Psoas muscle (tissue), 7 donors: ENCODE measurements at regions not wholly inside any gene's neighbourhood (a gene's known extent, or its start where the extent isn't known, plus 50 kb on each side); places are given as distances from the start of the nearest gene placed in this dataset.
"Not testable (repeated sequence)": the region's sequence is repeated elsewhere in the genome, so short reads cannot be mapped to it uniquely, and the experiment has no call there.

Source experiments
- ATAC-seq, 4 donors: fragments of 200-7000 bp; cut with Tn5 transposase; one replicate each; pipeline ENCODE4 v1.9.1; 2020; ENCODE audit warnings: moderate library complexity in 3 of 4, mild to moderate bottlenecking in 2 of 4
- DNase-seq, 2 donors: peaks; one replicate each; pipeline ENCODE4 v3.0.0-alpha.2; 2020
- H3K27ac ChIP-seq: fragments of 200-600 bp; one replicate; pipeline ENCODE4 v1.8.0; 2022
- H3K27me3 ChIP-seq, 3 donors: fragments of 200-600 bp in 1 of 3; one replicate each; pipeline versions ENCODE4 v1.6.1 to v1.8.0; 2013 to 2022; ENCODE audit warnings: low read length in 2 of 3, mild to moderate bottlenecking in 2 of 3, moderate library complexity in 1 of 3; ENCODE audit not compliant: insufficient read depth in 3 of 3
- H3K36me3 ChIP-seq, 2 donors: fragments of 200-600 bp in 1 of 2; one replicate each; pipeline versions ENCODE4 v1.6.1 to v1.8.0; 2013 to 2022; ENCODE audit warnings: low read depth in 1 of 2, mild to moderate bottlenecking in 1 of 2, moderate library complexity in 1 of 2; ENCODE audit not compliant: insufficient read depth in 1 of 2
- H3K4me1 ChIP-seq: fragments of 200-600 bp; one replicate; pipeline ENCODE4 v1.8.0; 2022
- H3K4me3 ChIP-seq: fragments of 200-600 bp; one replicate; pipeline ENCODE4 v1.8.0; 2022; ENCODE audit warnings: mild to moderate bottlenecking
- H3K9me3 ChIP-seq: fragments of 200-600 bp; one replicate; pipeline ENCODE4 v1.8.0; 2022
- WGBS, 3 donors: extraction: QIAGEN DNeasy Blood & Tissue Kit; methylation state at CpG; one replicate each; pipeline versions ENCODE4 v1.1.6 to v1.1.7; 2013; 5-methylcytosine and 5-hydroxymethylcytosine counted together
- intact Hi-C, 2 donors: fragments of 100-400 bp; cut with DNase I; formaldehyde crosslinking; loops; one replicate each; pipeline versions ENCODE4 v1.11.0 to v1.14.2; 2022
- TF ChIP-seq, protein P1 (sequence below): fragments of 200-600 bp; IDR thresholded peaks from one replicate; pipeline ENCODE4 v1.8.0; 2022; ENCODE audit warnings: antibody characterized with exemption
- donor health status: healthy with polysubstance abuse.
- donor health status: DM: no; HTN: no; CAD: no; lungs with moderate emphysema.
- donor health status: Bipolar disorder and iron deficiency.
- donor health status: healthy.
- donor health status: DM: yes; HTN: yes; CAD: no.
- donor health status: DM: no; HTN: no; CAD: no.
- donor health status: DM: yes; HTN: yes; CAD: no.

DNA sequence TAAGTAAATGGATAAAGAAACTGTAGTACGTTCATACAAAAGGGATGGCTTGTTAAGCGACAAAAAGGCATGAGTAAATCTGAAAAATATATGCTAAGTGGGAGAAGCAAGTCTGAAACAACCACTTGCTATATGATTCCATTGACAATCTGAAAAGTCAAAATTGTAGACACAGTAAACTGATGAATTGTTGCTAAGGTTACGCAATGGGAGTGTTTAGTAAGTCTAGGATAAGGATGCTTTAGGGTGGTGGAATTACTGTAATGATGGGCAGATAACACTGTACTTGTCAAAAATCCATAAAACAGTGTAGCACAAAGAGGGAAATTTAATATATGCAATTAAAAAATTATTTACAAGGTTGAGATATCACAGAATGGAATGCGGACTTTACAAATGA is 984.9 kb downstream of the FSCB start:
- intact Hi-C loops = no loop called here
- H3K4me3 ChIP-seq = no peak overlapping the region
- no peak overlapping the region for H3K27ac ChIP-seq
- no peaks in the 10 kb centered on the region for H3K4me1 ChIP-seq
- ATAC-seq (no peak), DNase-seq (no peak)
- 92 to 94% (median 94%) methylated on average over 4 of the region's 4 CpGs for WGBS, 3 donors
- TF ChIP-seq, protein P1, sequence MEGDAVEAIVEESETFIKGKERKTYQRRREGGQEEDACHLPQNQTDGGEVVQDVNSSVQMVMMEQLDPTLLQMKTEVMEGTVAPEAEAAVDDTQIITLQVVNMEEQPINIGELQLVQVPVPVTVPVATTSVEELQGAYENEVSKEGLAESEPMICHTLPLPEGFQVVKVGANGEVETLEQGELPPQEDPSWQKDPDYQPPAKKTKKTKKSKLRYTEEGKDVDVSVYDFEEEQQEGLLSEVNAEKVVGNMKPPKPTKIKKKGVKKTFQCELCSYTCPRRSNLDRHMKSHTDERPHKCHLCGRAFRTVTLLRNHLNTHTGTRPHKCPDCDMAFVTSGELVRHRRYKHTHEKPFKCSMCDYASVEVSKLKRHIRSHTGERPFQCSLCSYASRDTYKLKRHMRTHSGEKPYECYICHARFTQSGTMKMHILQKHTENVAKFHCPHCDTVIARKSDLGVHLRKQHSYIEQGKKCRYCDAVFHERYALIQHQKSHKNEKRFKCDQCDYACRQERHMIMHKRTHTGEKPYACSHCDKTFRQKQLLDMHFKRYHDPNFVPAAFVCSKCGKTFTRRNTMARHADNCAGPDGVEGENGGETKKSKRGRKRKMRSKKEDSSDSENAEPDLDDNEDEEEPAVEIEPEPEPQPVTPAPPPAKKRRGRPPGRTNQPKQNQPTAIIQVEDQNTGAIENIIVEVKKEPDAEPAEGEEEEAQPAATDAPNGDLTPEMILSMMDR = no peak
- H3K9me3 ChIP-seq = no peaks in the 10 kb centered on the region
- H3K27me3 ChIP-seq = no peaks in the 10 kb centered on the region
- H3K36me3 ChIP-seq = no peaks in the 10 kb centered on the region

DNA sequence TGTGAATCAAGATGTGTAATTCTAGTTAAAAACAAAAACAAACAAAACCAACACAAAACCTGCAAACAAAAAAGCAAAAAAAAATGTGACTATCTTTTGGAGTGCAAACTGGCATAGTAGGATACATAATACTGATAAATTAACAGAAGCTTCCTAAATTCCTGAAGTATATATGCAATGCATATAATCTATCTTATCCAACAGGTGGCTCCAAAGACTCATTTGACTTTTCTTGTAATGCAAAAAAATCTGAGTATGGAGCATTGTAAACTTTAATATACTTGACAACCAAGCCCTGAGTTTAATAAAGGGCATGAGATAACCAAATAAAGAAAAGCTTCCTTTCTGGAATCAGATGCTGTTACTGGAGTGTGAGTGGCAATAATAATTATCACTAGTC is 1003.6 kb downstream of the FSCB start:
- TF ChIP-seq, protein P1 = no peak
- Histone ChIP-seq H3K4me1 (no peaks in the 10 kb centered on the region), H3K27ac (no peak overlapping the region), H3K4me3 (no peak overlapping the region), H3K27me3 (no peaks in the 10 kb centered on the region), H3K36me3 (no peaks in the 10 kb centered on the region), H3K9me3 (peaks cover 6% of the 10 kb centered on the region)
- DNase-seq (no peak), ATAC-seq (no peak)
- intact Hi-C loops = no loop called here

DNA sequence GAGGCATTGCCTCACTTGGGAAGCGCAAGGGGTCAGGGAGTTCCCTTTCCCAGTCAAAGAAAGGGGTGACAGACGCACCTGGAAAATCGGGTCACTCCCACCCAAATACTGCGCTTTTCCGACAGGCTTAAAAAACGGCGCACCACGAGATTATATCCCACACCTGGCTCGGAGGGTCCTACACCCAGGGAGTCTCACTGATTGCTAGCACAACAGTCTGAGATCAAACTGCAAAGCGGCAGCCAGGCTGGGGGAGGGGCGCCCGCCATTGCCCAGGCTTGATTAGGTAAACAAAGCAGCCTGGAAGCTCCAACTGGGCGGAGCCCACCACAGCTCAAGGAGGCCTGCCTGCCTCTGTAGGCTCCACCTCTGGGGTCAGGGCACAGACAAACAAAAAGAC is 1014.7 kb downstream of the FSCB start:
- H3K27me3 ChIP-seq, ATAC-seq, H3K36me3 ChIP-seq, H3K27ac ChIP-seq, intact Hi-C loops, H3K4me1 ChIP-seq, H3K9me3 ChIP-seq, H3K4me3 ChIP-seq, DNase-seq: not testable (repeated sequence)
- WGBS, 3 donors = 85 to 95% (median 93%) methylated on average over 10 to 12 of the region's 13 CpGs

DNA sequence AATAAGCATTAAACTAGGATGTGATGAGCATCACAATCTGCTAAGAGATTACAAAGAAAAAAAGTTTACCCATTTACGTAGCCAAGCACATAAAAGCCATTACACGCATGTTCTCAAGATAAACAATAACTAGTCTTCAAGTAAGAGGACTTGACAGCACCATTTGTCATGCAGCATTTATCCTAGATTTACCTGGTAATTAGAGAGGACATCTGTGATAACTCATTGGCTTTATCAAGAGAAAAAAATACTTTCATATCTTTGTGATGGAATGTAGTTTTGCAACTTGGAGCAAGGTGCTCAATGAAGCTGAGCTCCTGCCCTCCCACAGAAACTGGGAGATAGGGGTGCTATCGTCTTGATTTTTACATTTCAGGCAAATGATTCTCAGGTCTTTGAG is 1023.7 kb downstream of the FSCB start:
- Histone ChIP-seq H3K27me3 (no peaks in the 10 kb centered on the region), H3K36me3 (no peaks in the 10 kb centered on the region), H3K27ac (no peak overlapping the region), H3K9me3 (no peaks in the 10 kb centered on the region), H3K4me3 (no peak overlapping the region), H3K4me1 (no peaks in the 10 kb centered on the region)
- ATAC-seq (no peak), DNase-seq (no peak)
- TF ChIP-seq, protein P1 = no peak
- WGBS, 3 donors = 35 to 63% (median 55%) methylated on average over 3 of the region's 3 CpGs
- intact Hi-C loops = no loop called here

DNA sequence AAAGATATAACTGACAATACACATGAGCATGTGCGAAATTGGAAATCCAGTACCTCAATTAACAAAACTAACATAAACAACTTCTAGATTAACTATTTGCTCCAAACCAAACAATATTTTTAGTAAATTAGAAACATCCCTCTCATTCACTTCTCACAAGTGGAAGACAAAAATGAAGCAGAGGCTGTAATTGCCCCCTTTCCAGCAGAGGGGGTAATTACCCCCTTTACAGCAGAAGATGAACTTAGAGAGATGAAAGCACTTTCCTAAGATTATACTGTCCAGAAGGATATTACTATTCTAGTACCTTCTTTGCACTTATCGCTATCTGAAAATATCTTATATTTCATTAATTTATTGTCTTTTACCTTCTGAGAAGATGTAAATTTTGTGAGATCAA is 1025.2 kb downstream of the FSCB start:
- Histone ChIP-seq H3K4me1 (no peaks in the 10 kb centered on the region), H3K9me3 (no peaks in the 10 kb centered on the region), H3K27me3 (no peaks in the 10 kb centered on the region), H3K27ac (no peak overlapping the region), H3K4me3 (no peak overlapping the region), H3K36me3 (no peaks in the 10 kb centered on the region)
- WGBS, 3 donors = 91 to 96% (median 93%) methylated on average over 2 of the region's 2 CpGs
- intact Hi-C loops = no loop called here
- ATAC-seq = no peak
- DNase-seq = no peak
- TF ChIP-seq, protein P1 = no peak
